Activated CD8-positive, alpha-beta T cell treated with anti-CD3 and anti-CD28 coated beads for 36 hours (primary cell): ENCODE measurements at regions not wholly inside any gene's neighbourhood (a gene's known extent, or its start where the extent isn't known, plus 50 kb on each side); places are given as distances from the start of the nearest gene placed in this dataset.

Experiments used
- ATAC-seq: fragments of 200-7000 bp; cut with Tn5 transposase; one replicate; pipeline ENCODE4 v1.10.0; 2021; ENCODE audit warnings: mild to moderate bottlenecking, moderate library complexity
- CTCF ChIA-PET: fragments of 350-600 bp; sonication (Branson Sonifier 250); formaldehyde crosslinking; loops from one replicate; lab custom pipeline; 2021; ENCODE audit warnings: antibody characterized with exemption; lab: Charles Lee
- POLR2A ChIA-PET: fragments of 350-600 bp; sonication (Branson Sonifier 250); formaldehyde crosslinking; loops from one replicate; lab custom pipeline; 2021; ENCODE audit warnings: antibody characterized with exemption; lab: Charles Lee
- DNase-seq: peaks from one replicate; pipeline ENCODE4 v3.0.0-alpha.2; 2020
- H3K27ac Mint-ChIP-seq: one replicate; pipeline ENCODE4 v1.8.0; 2021; ENCODE audit warnings: mild to moderate bottlenecking, mixed read lengths
- H3K27me3 Mint-ChIP-seq: one replicate; pipeline ENCODE4 v1.8.0; 2021; ENCODE audit warnings: mixed read lengths
- H3K36me3 Mint-ChIP-seq: one replicate; pipeline ENCODE4 v1.8.0; 2021; ENCODE audit warnings: low read depth, mixed read lengths
- H3K4me1 Mint-ChIP-seq: one replicate; pipeline ENCODE4 v1.8.0; 2021; ENCODE audit warnings: low read depth, mixed read lengths
- H3K4me3 Mint-ChIP-seq: one replicate; pipeline ENCODE4 v1.8.0; 2021; ENCODE audit warnings: mild to moderate bottlenecking, moderate library complexity, mixed read lengths
- H3K9me3 Mint-ChIP-seq: one replicate; pipeline ENCODE4 v1.8.0; 2021; ENCODE audit warnings: mixed read lengths
- intact Hi-C: fragments of 100-400 bp; cut with micrococcal nuclease; formaldehyde crosslinking; loops from one replicate; pipeline ENCODE4 v1.10.0; 2022
- TF ChIP-seq, protein P1 (sequence below): fragments of 200-600 bp; IDR thresholded peaks from one replicate; pipeline ENCODE4 v1.8.0; 2022; ENCODE audit warnings: antibody characterized with exemption, mild to moderate bottlenecking

DNA sequence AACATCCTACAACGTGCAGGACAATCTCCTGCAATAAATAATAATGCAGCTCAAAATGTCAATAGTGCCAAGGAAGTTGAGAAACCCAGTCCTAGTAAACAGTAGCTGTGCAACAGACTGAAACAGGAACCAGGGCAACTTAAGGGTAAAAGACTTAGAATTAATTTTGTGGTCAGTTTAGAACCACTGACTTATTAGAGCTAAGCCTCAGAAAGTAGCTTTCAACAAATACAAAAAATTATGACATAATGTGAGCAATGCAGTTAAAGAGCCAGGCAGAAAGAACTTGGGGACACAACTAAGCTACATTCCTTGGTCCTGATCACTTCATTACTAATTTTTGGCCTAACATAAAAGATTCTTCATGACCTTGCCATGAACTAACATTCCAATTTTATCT lies 195.4 kb downstream of the MACC1 start:
- no peaks in the 10 kb centered on the region for H3K9me3 Mint-ChIP-seq
- H3K27me3 Mint-ChIP-seq: no peaks in the 10 kb centered on the region
- TF ChIP-seq, protein P1, sequence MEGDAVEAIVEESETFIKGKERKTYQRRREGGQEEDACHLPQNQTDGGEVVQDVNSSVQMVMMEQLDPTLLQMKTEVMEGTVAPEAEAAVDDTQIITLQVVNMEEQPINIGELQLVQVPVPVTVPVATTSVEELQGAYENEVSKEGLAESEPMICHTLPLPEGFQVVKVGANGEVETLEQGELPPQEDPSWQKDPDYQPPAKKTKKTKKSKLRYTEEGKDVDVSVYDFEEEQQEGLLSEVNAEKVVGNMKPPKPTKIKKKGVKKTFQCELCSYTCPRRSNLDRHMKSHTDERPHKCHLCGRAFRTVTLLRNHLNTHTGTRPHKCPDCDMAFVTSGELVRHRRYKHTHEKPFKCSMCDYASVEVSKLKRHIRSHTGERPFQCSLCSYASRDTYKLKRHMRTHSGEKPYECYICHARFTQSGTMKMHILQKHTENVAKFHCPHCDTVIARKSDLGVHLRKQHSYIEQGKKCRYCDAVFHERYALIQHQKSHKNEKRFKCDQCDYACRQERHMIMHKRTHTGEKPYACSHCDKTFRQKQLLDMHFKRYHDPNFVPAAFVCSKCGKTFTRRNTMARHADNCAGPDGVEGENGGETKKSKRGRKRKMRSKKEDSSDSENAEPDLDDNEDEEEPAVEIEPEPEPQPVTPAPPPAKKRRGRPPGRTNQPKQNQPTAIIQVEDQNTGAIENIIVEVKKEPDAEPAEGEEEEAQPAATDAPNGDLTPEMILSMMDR: no peak
- ATAC-seq: no peak
- H3K36me3 Mint-ChIP-seq: no peaks in the 10 kb centered on the region
- H3K4me1 Mint-ChIP-seq: no peaks in the 10 kb centered on the region
- intact Hi-C loops: no loop called here
- POLR2A ChIA-PET: no interaction called here
- no peak for DNase-seq
- no peak overlapping the region for H3K27ac Mint-ChIP-seq
- CTCF ChIA-PET: no interaction called here
- H3K4me3 Mint-ChIP-seq: no peak overlapping the region

DNA sequence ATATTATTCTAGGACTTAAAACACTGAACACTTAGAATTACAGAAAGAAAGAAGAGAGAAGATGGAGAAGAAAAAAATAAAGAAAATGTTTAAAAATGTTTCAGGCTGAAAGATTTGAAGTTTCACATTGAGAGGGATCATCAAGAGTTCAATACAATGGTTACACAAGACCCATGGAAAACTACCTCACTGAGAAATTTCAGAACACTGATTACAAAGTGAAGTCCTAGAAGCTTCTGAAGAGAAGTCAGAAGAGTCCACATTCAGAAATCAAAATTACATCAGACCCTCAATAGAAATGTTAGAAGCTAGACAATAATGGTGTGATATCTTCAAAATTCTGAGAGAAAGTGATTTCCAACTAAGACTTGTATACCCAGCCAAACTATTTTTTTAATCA lies 196.1 kb downstream of the MACC1 start:
- no peaks in the 10 kb centered on the region for H3K9me3 Mint-ChIP-seq
- TF ChIP-seq, protein P1: no peak
- H3K27ac Mint-ChIP-seq: no peak overlapping the region
- DNase-seq: no peak
- CTCF ChIA-PET: no interaction called here
- no peak overlapping the region for H3K4me3 Mint-ChIP-seq
- no peaks in the 10 kb centered on the region for H3K4me1 Mint-ChIP-seq
- intact Hi-C loops: no loop called here
- H3K27me3 Mint-ChIP-seq: no peaks in the 10 kb centered on the region
- no peak for ATAC-seq
- H3K36me3 Mint-ChIP-seq: no peaks in the 10 kb centered on the region
- POLR2A ChIA-PET: no interaction called here

DNA sequence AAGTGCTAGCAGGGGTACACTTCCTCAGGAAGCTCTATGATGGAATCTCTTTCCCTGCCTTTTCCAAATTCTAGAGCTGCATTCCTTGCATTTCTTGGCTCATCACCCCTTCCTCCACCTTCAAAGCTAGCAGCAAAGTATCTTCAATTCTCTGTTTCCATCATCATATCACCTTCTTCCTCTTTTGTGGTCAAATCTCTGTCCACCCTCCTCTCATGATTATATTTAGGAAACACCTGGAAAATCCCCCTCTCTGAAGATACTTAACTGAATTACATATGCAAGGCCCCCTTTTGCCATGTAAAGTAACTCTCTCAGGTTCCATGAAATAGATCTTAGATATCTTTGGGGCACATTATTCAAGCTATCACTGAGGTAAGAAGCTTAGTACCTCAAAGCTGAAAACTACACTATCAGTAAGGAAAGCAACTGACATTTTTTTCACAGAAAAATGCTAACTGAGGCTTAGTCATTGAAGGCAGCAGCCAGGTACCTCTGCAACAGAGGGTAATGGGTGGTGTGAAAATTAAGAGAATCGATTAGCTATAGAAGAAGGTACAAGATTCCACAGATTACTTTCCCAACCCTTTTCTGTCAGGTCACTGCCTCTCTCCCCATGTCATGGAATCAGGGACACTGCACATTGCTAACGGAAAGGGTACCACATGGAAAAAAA lies 197.3 kb downstream of the MACC1 start:
- no peaks in the 10 kb centered on the region for H3K9me3 Mint-ChIP-seq
- H3K27ac Mint-ChIP-seq: no peak overlapping the region
- no peaks in the 10 kb centered on the region for H3K27me3 Mint-ChIP-seq
- ChIA-PET CTCF (no interaction called here), POLR2A (no interaction called here)
- DNase-seq: no peak
- TF ChIP-seq, protein P1: no peak
- intact Hi-C loops: no loop called here
- no peak overlapping the region for H3K4me3 Mint-ChIP-seq
- ATAC-seq: no peak
- H3K36me3 Mint-ChIP-seq: no peaks in the 10 kb centered on the region
- no peaks in the 10 kb centered on the region for H3K4me1 Mint-ChIP-seq

DNA sequence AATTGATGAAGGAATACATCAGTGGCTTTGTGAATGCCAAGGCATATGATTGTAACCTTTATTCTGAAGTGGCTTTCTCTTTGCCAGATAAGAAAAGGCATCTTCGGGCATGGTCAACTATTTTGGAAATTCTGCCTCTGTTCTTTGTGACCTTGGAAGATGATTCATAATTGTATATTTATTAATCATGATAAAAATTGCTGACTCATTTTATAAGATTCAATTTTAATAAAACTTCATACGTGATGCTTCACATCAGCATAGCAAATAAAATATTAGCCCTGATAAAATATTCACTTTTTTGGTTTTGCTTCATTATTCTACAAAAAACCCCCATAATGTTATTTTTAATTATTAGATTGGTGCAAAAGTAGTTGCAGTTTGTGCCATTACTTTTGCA lies 200.5 kb downstream of the MACC1 start:
- ChIA-PET POLR2A (no interaction called here), CTCF (no interaction called here)
- DNase-seq (no peak), ATAC-seq (no peak)
- Mint-ChIP-seq H3K4me1 (no peaks in the 10 kb centered on the region), H3K9me3 (no peaks in the 10 kb centered on the region), H3K36me3 (no peaks in the 10 kb centered on the region), H3K27ac (no peak overlapping the region), H3K27me3 (no peaks in the 10 kb centered on the region), H3K4me3 (no peak overlapping the region)
- intact Hi-C loops: no loop called here
- TF ChIP-seq, protein P1: no peak

DNA sequence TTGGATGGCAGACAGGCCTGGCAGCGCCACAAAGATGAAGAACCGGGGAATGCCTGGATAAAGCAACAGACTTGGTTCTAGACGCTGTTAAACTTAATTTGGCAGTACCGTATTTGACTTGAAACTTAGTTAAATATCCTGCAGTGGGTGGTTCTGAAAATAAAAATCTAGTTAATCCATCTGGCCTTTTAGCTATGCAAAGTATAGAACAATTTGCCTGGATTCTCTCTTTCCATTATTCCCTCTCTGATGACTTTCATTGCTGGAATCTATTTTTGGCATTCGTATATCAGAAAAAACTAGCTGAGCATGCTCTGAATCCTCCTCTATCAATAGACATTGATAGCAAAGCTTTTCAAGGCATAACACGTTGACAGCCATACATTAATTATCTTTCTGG lies 203.6 kb downstream of the MACC1 start:
- intact Hi-C loops: no loop called here
- H3K36me3 Mint-ChIP-seq: no peaks in the 10 kb centered on the region
- H3K27me3 Mint-ChIP-seq: no peaks in the 10 kb centered on the region
- no peaks in the 10 kb centered on the region for H3K9me3 Mint-ChIP-seq
- no peak overlapping the region for H3K27ac Mint-ChIP-seq
- ChIA-PET POLR2A (no interaction called here), CTCF (no interaction called here)
- no peak for ATAC-seq
- TF ChIP-seq, protein P1: no peak
- no peak overlapping the region for H3K4me3 Mint-ChIP-seq
- H3K4me1 Mint-ChIP-seq: no peaks in the 10 kb centered on the region
- DNase-seq: no peak
